Activated T-cell treated with anti-CD3 and anti-CD28 coated beads, Interleukin-2, amount 50 U/mL, for 4 hours (primary cell): ENCODE measurements at regions not wholly inside any gene's neighbourhood (a gene's known extent, or its start where the extent isn't known, plus 50 kb on each side); places are given as distances from the start of the nearest gene placed in this dataset.
A peak's percentile ranks its signal among the peaks of the same experiment; 100 is the strongest.

Source experiments
- ATAC-seq, 2 donors: fragments of 200-7000 bp; cut with Tn5 transposase; one replicate each; pipeline ENCODE4 v1.10.0; 2021
- DNase-seq: peaks from one replicate; pipeline ENCODE4 v3.0.0-alpha.2; 2020
- H3K27me3 Mint-ChIP-seq: one replicate; pipeline ENCODE4 v1.8.0; 2021; ENCODE audit warnings: low read depth, mixed read lengths
- H3K36me3 Mint-ChIP-seq: one replicate; pipeline ENCODE4 v1.8.0; 2022; ENCODE audit warnings: mixed read lengths; ENCODE audit not compliant: insufficient read depth
- H3K4me1 Mint-ChIP-seq: one replicate; pipeline ENCODE4 v1.8.0; 2021; ENCODE audit warnings: low read depth, mixed read lengths
- H3K4me3 Mint-ChIP-seq: one replicate; pipeline ENCODE4 v1.8.0; 2021; ENCODE audit warnings: mild to moderate bottlenecking, moderate library complexity, mixed read lengths
- H3K9me3 Mint-ChIP-seq: one replicate; pipeline ENCODE4 v1.8.0; 2021; ENCODE audit warnings: mixed read lengths

GRCh38 chr2:207244971-207245925 lies 79.5 kb upstream of the KLF7 start:
- peaks cover 4% of the 10 kb centered on the region for H3K4me1 Mint-ChIP-seq
- ATAC-seq (no peak), DNase-seq (no peak)
- H3K9me3 Mint-ChIP-seq, result no peaks in the 10 kb centered on the region
- no peak overlapping the region for H3K4me3 Mint-ChIP-seq
- H3K27me3 Mint-ChIP-seq, result peaks cover 1% of the 10 kb centered on the region
- no peaks in the 10 kb centered on the region for H3K36me3 Mint-ChIP-seq

- H3K36me3 Mint-ChIP-seq, result no peaks in the 10 kb centered on the region
- ATAC-seq (no peak), DNase-seq (no peak)
- peaks cover 5% of the 10 kb centered on the region for H3K4me1 Mint-ChIP-seq
- no peaks in the 10 kb centered on the region for H3K9me3 Mint-ChIP-seq
- peaks cover 1% of the 10 kb centered on the region for H3K27me3 Mint-ChIP-seq
- no peak overlapping the region for H3K4me3 Mint-ChIP-seq
Observed at GRCh38 chr2:207248702-207249377, 83.1 kb upstream of the KLF7 start.

GRCh38 chr2:207251022-207251421 lies 85.3 kb upstream of the KLF7 start:
- no peak for DNase-seq

GRCh38 chr2:207251573-207252192 lies 85.9 kb upstream of the KLF7 start:
- no peak for DNase-seq
- H3K4me3 Mint-ChIP-seq, result no peak overlapping the region
- H3K27me3 Mint-ChIP-seq, result no peaks in the 10 kb centered on the region
- H3K36me3 Mint-ChIP-seq, result no peaks in the 10 kb centered on the region
- ATAC-seq, result peak; percentile 64 to 69
- peaks cover 12% of the 10 kb centered on the region for H3K4me1 Mint-ChIP-seq
- H3K9me3 Mint-ChIP-seq, result no peaks in the 10 kb centered on the region

More at GRCh38 chr2:207251022-207251421, 85.3 kb upstream of the KLF7 start:
- Mint-ChIP-seq H3K27me3 (no peaks in the 10 kb centered on the region), H3K9me3 (no peaks in the 10 kb centered on the region), H3K4me1 (peaks cover 12% of the 10 kb centered on the region), H3K4me3 (no peak overlapping the region), H3K36me3 (no peaks in the 10 kb centered on the region)
- ATAC-seq, result no peak

GRCh38 chr2:207252416-207252815 lies 86.7 kb upstream of the KLF7 start:
- Mint-ChIP-seq H3K9me3 (no peaks in the 10 kb centered on the region), H3K27me3 (no peaks in the 10 kb centered on the region), H3K4me1 (peaks cover 12% of the 10 kb centered on the region), H3K36me3 (no peaks in the 10 kb centered on the region), H3K4me3 (no peak overlapping the region)
- DNase-seq, result no peak
- peak in 1 of 2 donors; percentile 10 for ATAC-seq

GRCh38 chr2:207252979-207253645 lies 87.4 kb upstream of the KLF7 start:
- no peaks in the 10 kb centered on the region for H3K36me3 Mint-ChIP-seq
- no peak overlapping the region for H3K4me3 Mint-ChIP-seq
- ATAC-seq (no peak), DNase-seq (no peak)
- no peaks in the 10 kb centered on the region for H3K9me3 Mint-ChIP-seq
- H3K4me1 Mint-ChIP-seq, result peaks cover 12% of the 10 kb centered on the region
- no peaks in the 10 kb centered on the region for H3K27me3 Mint-ChIP-seq

- H3K4me1 Mint-ChIP-seq, result peaks cover 12% of the 10 kb centered on the region
- no peak for ATAC-seq
Observed at GRCh38 chr2:207253666-207254345, 88.1 kb upstream of the KLF7 start.

GRCh38 chr2:207254591-207255464 lies 89.1 kb upstream of the KLF7 start:
- DNase-seq (no peak), ATAC-seq (no peak)
- Mint-ChIP-seq H3K4me1 (peaks cover 12% of the 10 kb centered on the region), H3K9me3 (no peaks in the 10 kb centered on the region), H3K27me3 (no peaks in the 10 kb centered on the region), H3K4me3 (no peak overlapping the region), H3K36me3 (no peaks in the 10 kb centered on the region)

More at GRCh38 chr2:207253666-207254345, 88.1 kb upstream of the KLF7 start:
- no peaks in the 10 kb centered on the region for H3K36me3 Mint-ChIP-seq
- no peak overlapping the region for H3K4me3 Mint-ChIP-seq
- no peak for DNase-seq
- H3K9me3 Mint-ChIP-seq, result no peaks in the 10 kb centered on the region
- no peaks in the 10 kb centered on the region for H3K27me3 Mint-ChIP-seq

- no peak overlapping the region for H3K4me3 Mint-ChIP-seq
- H3K27me3 Mint-ChIP-seq, result no peaks in the 10 kb centered on the region
- ATAC-seq, result no peak
- no peaks in the 10 kb centered on the region for H3K9me3 Mint-ChIP-seq
- no peak for DNase-seq
- H3K4me1 Mint-ChIP-seq, result peaks cover 9% of the 10 kb centered on the region
- H3K36me3 Mint-ChIP-seq, result no peaks in the 10 kb centered on the region
Observed at GRCh38 chr2:207255565-207256470, 90.1 kb upstream of the KLF7 start.

GRCh38 chr2:207256476-207257207 lies 90.9 kb upstream of the KLF7 start:
- Mint-ChIP-seq H3K36me3 (no peaks in the 10 kb centered on the region), H3K4me3 (no peak overlapping the region), H3K27me3 (no peaks in the 10 kb centered on the region), H3K9me3 (no peaks in the 10 kb centered on the region), H3K4me1 (peaks cover 6% of the 10 kb centered on the region)
- ATAC-seq (no peak), DNase-seq (no peak)

GRCh38 chr2:207257251-207258250 lies 91.8 kb upstream of the KLF7 start:
- Mint-ChIP-seq H3K27me3 (no peaks in the 10 kb centered on the region), H3K4me3 (no peak overlapping the region), H3K4me1 (peaks cover 6% of the 10 kb centered on the region), H3K9me3 (peaks cover under 1% of the 10 kb centered on the region), H3K36me3 (no peaks in the 10 kb centered on the region)
- ATAC-seq (no peak), DNase-seq (no peak)
